Suprapubic skin (tissue), 4 donors: ENCODE measurements at regions not wholly inside any gene's neighbourhood (a gene's known extent, or its start where the extent isn't known, plus 50 kb on each side); places are given as distances from the start of the nearest gene placed in this dataset.

Experiments
- CTCF ChIP-seq, 2 donors: fragments of 200-600 bp in 1 of 2; fragments of 450-650 bp in 1 of 2; sonication (generic) in 1 of 2; IDR thresholded peaks; one replicate each; pipeline ENCODE4 v1.5.1; 2016 to 2019; ENCODE audit warnings: antibody characterized with exemption in 2 of 2, mild to moderate bottlenecking in 1 of 2, moderate library complexity in 1 of 2
- POLR2A ChIP-seq, 2 donors: fragments of 450-650 bp; IDR thresholded peaks; one replicate each; pipeline ENCODE4 v1.6.1; 2017; ENCODE audit warnings: antibody characterized with exemption in 2 of 2, mild to moderate bottlenecking in 2 of 2, moderate library complexity in 2 of 2
- POLR2AphosphoS5 ChIP-seq, 3 donors: sonication (generic); formaldehyde crosslinking; IDR thresholded peaks; one replicate each; pipeline ENCODE4 v1.6.1; 2017; ENCODE audit warnings: antibody characterized with exemption in 3 of 3

DNA sequence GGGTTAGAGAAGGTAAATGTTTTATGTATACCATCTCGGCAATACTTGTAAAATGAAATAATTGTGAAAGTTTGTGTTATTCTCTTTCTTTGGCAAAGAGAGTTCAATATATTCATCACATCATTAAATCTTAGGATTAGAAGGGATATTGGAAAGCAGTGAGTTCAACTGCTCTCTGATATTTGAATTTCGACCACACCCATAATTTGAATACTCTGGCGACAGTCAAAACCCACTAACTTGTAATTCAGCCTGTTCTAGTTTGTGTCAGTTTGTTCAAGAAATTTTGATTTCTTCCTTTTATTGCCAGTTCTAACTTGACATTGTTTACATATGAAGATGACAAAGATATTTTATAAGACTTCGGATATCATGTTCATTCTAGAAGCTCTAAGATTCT, 1380.5 kb upstream of the CDH8 start:
- no peak for TF ChIP-seq POLR2AphosphoS5 (IDR thresholded peaks at IDR 0.05)
- TF ChIP-seq CTCF (IDR thresholded peaks at IDR 0.05), result no peak
- TF ChIP-seq POLR2A (IDR thresholded peaks at IDR 0.05), result no peak
